Lower leg skin (tissue), 3 donors: ENCODE measurements at regions not wholly inside any gene's neighbourhood (a gene's known extent, or its start where the extent isn't known, plus 50 kb on each side); places are given as distances from the start of the nearest gene placed in this dataset.

Source experiments
- POLR2A ChIP-seq, 2 donors: fragments of 450-650 bp; IDR thresholded peaks; one replicate each; pipeline ENCODE4 v1.6.1; 2016 to 2017; ENCODE audit warnings: antibody characterized with exemption in 2 of 2, mild to moderate bottlenecking in 1 of 2, moderate library complexity in 1 of 2
- TF ChIP-seq, protein P1 (sequence below), 3 donors: fragments of 450-650 bp; IDR thresholded peaks; one replicate each; pipeline ENCODE4 v1.5.1; 2016; ENCODE audit warnings: antibody characterized with exemption in 3 of 3, mild to moderate bottlenecking in 3 of 3, moderate library complexity in 2 of 3

DNA sequence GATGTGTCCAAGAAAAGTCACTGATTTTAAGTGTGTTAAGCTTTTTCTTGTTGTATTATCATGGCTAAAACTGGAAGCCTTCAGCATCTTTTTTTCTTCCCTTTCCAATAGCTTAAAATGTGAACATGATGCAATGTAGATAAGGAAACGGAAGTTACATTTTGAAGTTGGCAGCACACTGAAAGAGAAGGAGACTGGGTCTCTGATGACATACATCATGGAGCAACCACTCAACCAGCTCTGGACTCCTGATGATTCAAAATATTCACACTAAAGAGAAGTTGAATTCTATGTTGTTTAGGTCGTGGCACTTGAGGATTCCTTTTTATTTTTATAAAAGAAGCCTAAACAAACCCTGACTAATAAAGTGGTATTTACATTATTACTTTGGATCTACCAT is 488.3 kb upstream of the ALCAM start:
- TF ChIP-seq, protein P1, sequence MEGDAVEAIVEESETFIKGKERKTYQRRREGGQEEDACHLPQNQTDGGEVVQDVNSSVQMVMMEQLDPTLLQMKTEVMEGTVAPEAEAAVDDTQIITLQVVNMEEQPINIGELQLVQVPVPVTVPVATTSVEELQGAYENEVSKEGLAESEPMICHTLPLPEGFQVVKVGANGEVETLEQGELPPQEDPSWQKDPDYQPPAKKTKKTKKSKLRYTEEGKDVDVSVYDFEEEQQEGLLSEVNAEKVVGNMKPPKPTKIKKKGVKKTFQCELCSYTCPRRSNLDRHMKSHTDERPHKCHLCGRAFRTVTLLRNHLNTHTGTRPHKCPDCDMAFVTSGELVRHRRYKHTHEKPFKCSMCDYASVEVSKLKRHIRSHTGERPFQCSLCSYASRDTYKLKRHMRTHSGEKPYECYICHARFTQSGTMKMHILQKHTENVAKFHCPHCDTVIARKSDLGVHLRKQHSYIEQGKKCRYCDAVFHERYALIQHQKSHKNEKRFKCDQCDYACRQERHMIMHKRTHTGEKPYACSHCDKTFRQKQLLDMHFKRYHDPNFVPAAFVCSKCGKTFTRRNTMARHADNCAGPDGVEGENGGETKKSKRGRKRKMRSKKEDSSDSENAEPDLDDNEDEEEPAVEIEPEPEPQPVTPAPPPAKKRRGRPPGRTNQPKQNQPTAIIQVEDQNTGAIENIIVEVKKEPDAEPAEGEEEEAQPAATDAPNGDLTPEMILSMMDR (IDR thresholded peaks at IDR 0.05): no peak
- TF ChIP-seq POLR2A (IDR thresholded peaks at IDR 0.05): no peak
